HEK293 (cell line): ENCODE measurements at regions not wholly inside any gene's neighbourhood (a gene's known extent, or its start where the extent isn't known, plus 50 kb on each side); places are given as distances from the start of the nearest gene placed in this dataset.

Source experiments
- CTCF ChIP-seq: fragments of 450-650 bp; formaldehyde crosslinking; IDR thresholded peaks from 2 replicates; pipeline ENCODE4 v1.5.1; 2016; ENCODE audit warnings: missing biosample characterization, missing genetic modification characterization
- RBAK ChIP-seq: fragments of 450-650 bp; formaldehyde crosslinking; IDR thresholded peaks from 2 replicates; pipeline ENCODE4 v1.5.1; 2016; ENCODE audit warnings: missing biosample characterization, missing genetic modification characterization
- REST ChIP-seq: fragments of 450-650 bp; formaldehyde crosslinking; IDR thresholded peaks from 2 replicates; pipeline ENCODE4 v1.5.1; 2016; ENCODE audit warnings: missing biosample characterization, missing genetic modification characterization
- ZNF624 ChIP-seq: fragments of 450-650 bp; formaldehyde crosslinking; IDR thresholded peaks from 2 replicates; pipeline ENCODE4 v1.5.1; 2017; ENCODE audit warnings: missing biosample characterization, missing genetic modification characterization
- ZNF792 ChIP-seq: fragments of 450-650 bp; formaldehyde crosslinking; IDR thresholded peaks from 2 replicates; pipeline ENCODE4 v1.5.1; 2016; ENCODE audit warnings: missing biosample characterization, missing genetic modification characterization

GRCh38 chr7:155872678-155873369 lies 60.6 kb upstream of the SHH start:
- TF ChIP-seq CTCF (tag by site-specific recombination), result no peak
- TF ChIP-seq ZNF624 (tag by site-specific recombination), result no peak
- TF ChIP-seq RBAK (tag by site-specific recombination), result no peak
- no peak for TF ChIP-seq REST (tag by site-specific recombination)
- no peak for TF ChIP-seq ZNF792 (tag by site-specific recombination)
